Retina (tissue), 1 donor: ENCODE measurements at regions not wholly inside any gene's neighbourhood (a gene's known extent, or its start where the extent isn't known, plus 50 kb on each side); places are given as distances from the start of the nearest gene placed in this dataset.
"Not testable (repeated sequence)": the region's sequence is repeated elsewhere in the genome, so short reads cannot be mapped to it uniquely, and the experiment has no call there.

ENCODE experiments used
- DNase-seq: peaks from one replicate; pipeline ENCODE4 v3.0.0-alpha.2; 2016

DNA sequence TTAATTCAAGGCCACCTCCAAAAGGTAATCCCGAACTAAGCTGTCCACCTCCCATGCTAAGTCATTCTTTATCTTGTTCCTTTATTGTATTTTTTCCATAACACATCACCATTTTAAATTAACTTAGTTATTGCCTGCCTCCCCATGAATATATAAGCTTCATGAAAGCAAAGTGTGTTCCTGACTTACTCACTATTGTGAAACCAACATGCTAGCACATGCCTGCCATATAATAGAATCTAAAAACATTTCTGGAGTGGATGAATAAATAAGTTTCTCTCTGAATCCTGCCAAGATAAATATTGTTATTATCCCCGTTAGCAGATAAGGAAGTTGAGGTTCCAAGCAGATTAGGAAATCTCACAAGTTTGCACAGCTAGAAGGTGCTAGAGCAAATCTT is 98.7 kb upstream of the RRN3 start:
- not testable (repeated sequence) for DNase-seq

DNA sequence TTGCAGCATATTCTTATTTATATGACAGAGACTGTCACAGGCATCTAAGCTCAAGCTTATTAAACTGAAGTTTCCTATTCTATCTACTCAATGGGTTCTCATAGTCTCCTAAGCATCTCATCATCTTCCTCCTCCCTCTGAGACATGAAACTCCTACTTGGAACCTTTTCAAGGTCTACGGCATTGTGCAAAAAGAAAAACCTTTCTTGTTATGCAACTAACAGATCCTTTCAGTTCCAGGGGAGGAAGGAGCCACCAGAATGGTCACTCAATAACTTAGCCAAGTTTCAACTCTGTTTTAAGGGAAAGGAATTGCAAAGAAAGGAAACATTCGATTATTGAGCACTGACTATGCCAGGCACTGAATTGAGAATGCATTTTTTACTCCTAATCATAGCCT is 98.1 kb upstream of the RRN3 start:
- DNase-seq: not testable (repeated sequence)

DNA sequence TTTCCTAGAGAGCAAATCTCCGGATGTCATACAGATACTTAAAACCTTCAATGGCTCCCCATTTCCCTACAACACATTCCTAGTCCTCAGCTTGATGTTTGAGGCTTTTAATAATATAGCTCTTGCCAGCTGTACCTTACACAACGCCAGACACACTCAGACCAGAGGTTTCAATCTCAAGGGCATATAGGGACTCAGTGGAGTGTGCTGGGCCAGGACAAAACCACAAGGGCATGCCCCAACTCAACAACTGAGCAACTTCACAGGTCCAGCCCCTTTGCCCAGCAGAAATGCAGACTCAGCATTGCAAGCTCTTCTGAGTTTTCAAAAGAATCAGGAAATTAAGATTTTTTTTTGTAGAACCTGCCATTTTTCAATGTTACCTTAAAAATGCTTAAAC is 95.4 kb upstream of the RRN3 start:
- DNase-seq: not testable (repeated sequence)
